BLaER1 treated with 17β-estradiol and CSF1 and Interleukin-3, amounts not matched to agents 10 nM and 100 nM (cell line): ENCODE measurements at regions not wholly inside any gene's neighbourhood (a gene's known extent, or its start where the extent isn't known, plus 50 kb on each side); places are given as distances from the start of the nearest gene placed in this dataset.

Experiments used
- H3K27ac ChIP-seq, 11 experiments: shearing (Covaris generic); formaldehyde crosslinking; 2 replicates each; pipeline ENCODE4 v1.8.1; 2022
- H3K27me3 ChIP-seq, 11 experiments: shearing (Covaris generic); formaldehyde crosslinking; 2 replicates each; pipeline ENCODE4 v1.8.1; 2022
- H3K36me3 ChIP-seq, 11 experiments: shearing (Covaris generic); formaldehyde crosslinking; 2 replicates each; pipeline ENCODE4 v1.8.1; 2022
- H3K4me1 ChIP-seq, 10 experiments: shearing (Covaris generic); formaldehyde crosslinking; 2 replicates each; pipeline ENCODE4 v1.8.1; 2022
- H3K4me2 ChIP-seq, 11 experiments: shearing (Covaris generic); formaldehyde crosslinking; 2 replicates each; pipeline ENCODE4 v1.8.1; 2022
- H3K4me3 ChIP-seq, 10 experiments: shearing (Covaris generic); formaldehyde crosslinking; 2 replicates each; pipeline ENCODE4 v1.8.1; 2022
- H3K9ac ChIP-seq, 11 experiments: shearing (Covaris generic); formaldehyde crosslinking; 2 replicates each; pipeline ENCODE4 v1.8.1; 2022
- H3K9me3 ChIP-seq, 11 experiments: shearing (Covaris generic); formaldehyde crosslinking; replicated peaks in 1 of 11; 2 replicates each; pipeline ENCODE4 v1.8.1; 2022
- H4K20me1 ChIP-seq, 11 experiments: shearing (Covaris generic); formaldehyde crosslinking; 2 replicates each; pipeline ENCODE4 v1.8.1; 2022
- Cebpa-rat ChIP-seq, 11 experiments: shearing (Covaris generic); IDR thresholded peaks; 2 replicates each; pipeline ENCODE4 v1.8.1; 2022

GRCh38 chr18:38487521-38487920 is 921.9 kb upstream of the CELF4 start:
- peaks cover 0 to 9% (median 0%) of the 10 kb centered on the region in 11 experiments; a peak in 3 of 22 replicates for H3K36me3 ChIP-seq
- H4K20me1 ChIP-seq: no peaks in the 10 kb centered on the region
- H3K27me3 ChIP-seq: no peaks in the 10 kb centered on the region
- no peak overlapping the region for H3K27ac ChIP-seq
- H3K9me3 ChIP-seq: peaks cover 8 to 83% (median 68%) of the 10 kb centered on the region in 11 experiments; a peak in 18 of 22 replicates
- H3K4me3 ChIP-seq: no peak overlapping the region
- TF ChIP-seq Cebpa-rat (IDR thresholded peaks at IDR 0.05): no peak
- no peak overlapping the region for H3K4me2 ChIP-seq
- H3K4me1 ChIP-seq: peaks cover 0 to 15% (median 10%) of the 10 kb centered on the region in 10 experiments; a peak in 16 of 20 replicates
- H3K9ac ChIP-seq: no peak overlapping the region

GRCh38 chr18:38483326-38483725 is 917.7 kb upstream of the CELF4 start:
- Histone ChIP-seq H3K9ac (no peak overlapping the region), H3K9me3 (peaks cover 30 to 93% (median 74%) of the 10 kb centered on the region in 11 experiments; a peak in 21 of 22 replicates), H3K36me3 (peaks cover 0 to 9% (median 0%) of the 10 kb centered on the region in 11 experiments; a peak in 3 of 22 replicates), H4K20me1 (no peaks in the 10 kb centered on the region), H3K4me3 (no peak overlapping the region), H3K4me2 (peak overlapping the region in 6 of 11 experiments; percentile 53 to 73 (median 62); a peak in 6 of 22 replicates), H3K27ac (peak overlapping the region in 6 of 11 experiments; percentile 70 to 89 (median 80); a peak in 8 of 22 replicates), H3K4me1 (peaks cover 0 to 44% (median 37%) of the 10 kb centered on the region in 10 experiments; a peak in 17 of 20 replicates), H3K27me3 (no peaks in the 10 kb centered on the region)
- no peak for TF ChIP-seq Cebpa-rat (IDR thresholded peaks at IDR 0.05)

- Histone ChIP-seq H3K9me3 (peaks cover 27 to 91% (median 72%) of the 10 kb centered on the region in 11 experiments; a peak in 21 of 22 replicates), H3K4me1 (peaks cover 0 to 44% (median 37%) of the 10 kb centered on the region in 10 experiments; a peak in 17 of 20 replicates), H3K9ac (peak overlapping the region in 6 of 11 experiments; percentile 29 to 70 (median 58); a peak in 10 of 22 replicates), H3K4me3 (no peak overlapping the region), H3K27me3 (no peaks in the 10 kb centered on the region), H3K4me2 (peak overlapping the region in 10 of 11 experiments; percentile 19 to 73 (median 57); a peak in 19 of 22 replicates), H4K20me1 (no peaks in the 10 kb centered on the region), H3K27ac (peak overlapping the region in 8 of 11 experiments; percentile 27 to 89 (median 76); a peak in 15 of 22 replicates), H3K36me3 (peaks cover 0 to 9% (median 0%) of the 10 kb centered on the region in 11 experiments; a peak in 3 of 22 replicates)
- TF ChIP-seq Cebpa-rat (IDR thresholded peaks at IDR 0.05): peak in 1 of 11 experiments; percentile 25; a peak in 1 of 22 replicates
Measured at GRCh38 chr18:38481576-38481975, 916.0 kb upstream of the CELF4 start.

GRCh38 chr18:38475686-38476085 is 910.1 kb upstream of the CELF4 start:
- no peak for TF ChIP-seq Cebpa-rat (IDR thresholded peaks at IDR 0.05)
- Histone ChIP-seq H3K9me3 (peaks cover 27 to 87% (median 71%) of the 10 kb centered on the region in 11 experiments; a peak in 21 of 22 replicates), H3K4me3 (no peak overlapping the region), H3K9ac (no peak overlapping the region), H3K27ac (no peak overlapping the region), H4K20me1 (no peaks in the 10 kb centered on the region), H3K4me1 (peaks cover 0 to 17% (median 9%) of the 10 kb centered on the region in 10 experiments; a peak in 12 of 20 replicates), H3K4me2 (no peak overlapping the region), H3K36me3 (peaks cover 0 to 5% (median 0%) of the 10 kb centered on the region in 11 experiments; a peak in 1 of 22 replicates), H3K27me3 (no peaks in the 10 kb centered on the region)

GRCh38 chr18:38473535-38473934 is 907.9 kb upstream of the CELF4 start:
- TF ChIP-seq Cebpa-rat (IDR thresholded peaks at IDR 0.05): no peak
- Histone ChIP-seq H3K4me2 (no peak overlapping the region), H3K27ac (no peak overlapping the region), H3K36me3 (no peaks in the 10 kb centered on the region; a peak in 1 of 22 replicates), H3K9ac (no peak overlapping the region), H3K9me3 (peaks cover 13 to 76% (median 56%) of the 10 kb centered on the region in 11 experiments; a peak in 21 of 22 replicates), H3K27me3 (no peaks in the 10 kb centered on the region), H4K20me1 (no peaks in the 10 kb centered on the region), H3K4me1 (peaks cover 0 to 6% (median 0%) of the 10 kb centered on the region in 10 experiments; a peak in 2 of 20 replicates), H3K4me3 (no peak overlapping the region)

- H3K4me2 ChIP-seq: no peak overlapping the region
Measured at GRCh38 chr18:38470421-38470820, 904.8 kb upstream of the CELF4 start.

GRCh38 chr18:38466426-38466825 is 900.8 kb upstream of the CELF4 start:
- TF ChIP-seq Cebpa-rat (IDR thresholded peaks at IDR 0.05): no peak

More at GRCh38 chr18:38470421-38470820, 904.8 kb upstream of the CELF4 start:
- H3K27ac ChIP-seq: no peak overlapping the region
- H3K9ac ChIP-seq: no peak overlapping the region
- no peak for TF ChIP-seq Cebpa-rat (IDR thresholded peaks at IDR 0.05)
- no peak overlapping the region for H3K4me3 ChIP-seq
- H4K20me1 ChIP-seq: no peaks in the 10 kb centered on the region
- peaks cover 5 to 83% (median 50%) of the 10 kb centered on the region in 11 experiments; a peak in 18 of 22 replicates for H3K9me3 ChIP-seq
- peaks cover 0 to 4% (median 0%) of the 10 kb centered on the region in 11 experiments; a peak in 1 of 22 replicates for H3K36me3 ChIP-seq
- H3K27me3 ChIP-seq: no peaks in the 10 kb centered on the region
- no peaks in the 10 kb centered on the region; a peak in 1 of 20 replicates for H3K4me1 ChIP-seq

GRCh38 chr18:38464024-38464423 is 898.4 kb upstream of the CELF4 start:
- peaks cover 0 to 2% (median 0%) of the 10 kb centered on the region in 10 experiments; a peak in 2 of 20 replicates for H3K4me1 ChIP-seq
- H3K36me3 ChIP-seq: peaks cover 0 to 4% (median 0%) of the 10 kb centered on the region in 11 experiments; a peak in 1 of 22 replicates
- no peak overlapping the region for H3K4me3 ChIP-seq
- H4K20me1 ChIP-seq: no peaks in the 10 kb centered on the region
- no peak overlapping the region for H3K4me2 ChIP-seq
- no peak overlapping the region for H3K27ac ChIP-seq
- peaks cover 3 to 86% (median 54%) of the 10 kb centered on the region in 11 experiments; a peak in 19 of 22 replicates for H3K9me3 ChIP-seq
- no peaks in the 10 kb centered on the region for H3K27me3 ChIP-seq
- no peak overlapping the region for H3K9ac ChIP-seq
- no peak for TF ChIP-seq Cebpa-rat (IDR thresholded peaks at IDR 0.05)

More at GRCh38 chr18:38466426-38466825, 900.8 kb upstream of the CELF4 start:
- H3K9me3 ChIP-seq: peaks cover 0 to 82% (median 37%) of the 10 kb centered on the region in 11 experiments; a peak in 17 of 22 replicates
- no peak overlapping the region for H3K4me2 ChIP-seq
- peaks cover 0 to 4% (median 0%) of the 10 kb centered on the region in 11 experiments; a peak in 1 of 22 replicates for H3K36me3 ChIP-seq
- no peak overlapping the region for H3K27ac ChIP-seq
- no peaks in the 10 kb centered on the region for H3K4me1 ChIP-seq
- H4K20me1 ChIP-seq: no peaks in the 10 kb centered on the region
- no peaks in the 10 kb centered on the region for H3K27me3 ChIP-seq
- no peak overlapping the region for H3K4me3 ChIP-seq
- no peak overlapping the region for H3K9ac ChIP-seq

GRCh38 chr18:38460657-38461056 is 895.1 kb upstream of the CELF4 start:
- H3K9me3 ChIP-seq: peaks cover 3 to 79% (median 49%) of the 10 kb centered on the region in 11 experiments; a peak in 19 of 22 replicates

More at GRCh38 chr18:38460657-38461056, 895.1 kb upstream of the CELF4 start:
- no peaks in the 10 kb centered on the region for H4K20me1 ChIP-seq
- H3K4me1 ChIP-seq: peaks cover 0 to 34% (median 8%) of the 10 kb centered on the region in 10 experiments; a peak in 13 of 20 replicates
- H3K9ac ChIP-seq: no peak overlapping the region
- no peaks in the 10 kb centered on the region; a peak in 1 of 22 replicates for H3K36me3 ChIP-seq
- H3K27me3 ChIP-seq: no peaks in the 10 kb centered on the region
- no peak overlapping the region for H3K4me2 ChIP-seq
- TF ChIP-seq Cebpa-rat (IDR thresholded peaks at IDR 0.05): no peak
- no peak overlapping the region for H3K4me3 ChIP-seq
- no peak overlapping the region for H3K27ac ChIP-seq
